ENCODE measurements at regions not wholly inside any gene's neighbourhood (a gene's known extent, or its start where the extent isn't known, plus 50 kb on each side); places are given as distances from the start of the nearest gene placed in this dataset.

- no peak for TF ChIP-seq TBL1XR1 (IDR thresholded peaks at IDR 0.05; ENCODE audit: low read depth, low read length)
- no peak for TF ChIP-seq ESRRA (IDR thresholded peaks at IDR 0.05; ENCODE audit: low read length)
- TF ChIP-seq CUX1 (IDR thresholded peaks at IDR 0.05; ENCODE audit: insufficient replicate concordance, low read depth, low read length) = no peak
Observed at GRCh38 chr15:61501815-61502389, 272.8 kb upstream of the RORA start (continued).

- no peaks in the 10 kb centered on the region for H4K20me1 ChIP-seq (ENCODE audit: control insufficient read depth, insufficient read depth)
- no peaks in the 10 kb centered on the region for H3K4me1 ChIP-seq (ENCODE audit: control insufficient read depth, insufficient read depth, low read length)
- no peak overlapping the region for H3K4me2 ChIP-seq (ENCODE audit: control insufficient read depth, insufficient read depth)
- ChIA-PET CTCF (no interaction called here), POLR2A (no interaction called here), SMC1A (ENCODE audit: uncharacterized antibody, unreplicated experiment) (no interaction called here), RAD21 (ENCODE audit: unreplicated experiment) (no interaction called here)
- H3K27me3 ChIP-seq (replicated peaks in 1 of 2; ENCODE audit: control insufficient read depth in 2 of 2, insufficient read depth in 2 of 2, low read length in 1 of 2) = peaks cover 0 to 4% of the 10 kb centered on the region in 2 experiments; a peak in 2 of 4 replicates
- in situ Hi-C loops (cut with MboI) (no loop called here), intact Hi-C loops (cut with micrococcal nuclease; ENCODE audit: unreplicated experiment) (no loop called here)
- no TSS peak for BruUV-seq (replicated peaks)
- TF ChIP-seq CTCF (IDR thresholded peaks at IDR 0.05 in 2 of 3, conservative IDR thresholded peaks at IDR 0.05 in 1 of 3; ENCODE audit: control insufficient read depth in 2 of 3, extremely low read depth in 1 of 3, insufficient read depth in 1 of 3, low read depth in 3 of 3, low read length in 3 of 3) = no peak
- no peak overlapping the region for H2AFZ ChIP-seq (ENCODE audit: control insufficient read depth, low read depth, low read length)
- H3K79me2 ChIP-seq (ENCODE audit: control insufficient read depth, insufficient read depth, low read length) = no peaks in the 10 kb centered on the region
- no peak for FAIRE-seq
- WGBS (ENCODE audit: insufficient coverage, insufficient replicate concordance, low lambda C conversion rate, missing lambda C conversion rate) = 16% methylated on average over 9 of the region's 9 CpGs
- H3K9ac ChIP-seq (ENCODE audit: control insufficient read depth, insufficient read depth, low read length) = no peak overlapping the region
- H3K4me3 ChIP-seq = no peak overlapping the region
- no peaks in the 10 kb centered on the region for H3K36me3 ChIP-seq (ENCODE audit: control insufficient read depth in 2 of 2, insufficient read depth in 2 of 2, low read length in 1 of 2)
- DNase-seq (ENCODE audit: low read depth, low spot score) = no peak
- ATAC-seq = no peak
- H3K9me3 ChIP-seq (replicated peaks; ENCODE audit: control insufficient read depth, insufficient read depth, low read length) = no peaks in the 10 kb centered on the region
- no peak overlapping the region for H3K27ac ChIP-seq (ENCODE audit: control insufficient read depth, insufficient read depth)
Observed at GRCh38 chr15:61500951-61501620, 272.0 kb upstream of the RORA start.
